ENCODE measurements at regions not wholly inside any gene's neighbourhood (a gene's known extent, or its start where the extent isn't known, plus 50 kb on each side); places are given as distances from the start of the nearest gene placed in this dataset.
A peak's percentile ranks its signal among the peaks of the same experiment; 100 is the strongest.

DNA sequence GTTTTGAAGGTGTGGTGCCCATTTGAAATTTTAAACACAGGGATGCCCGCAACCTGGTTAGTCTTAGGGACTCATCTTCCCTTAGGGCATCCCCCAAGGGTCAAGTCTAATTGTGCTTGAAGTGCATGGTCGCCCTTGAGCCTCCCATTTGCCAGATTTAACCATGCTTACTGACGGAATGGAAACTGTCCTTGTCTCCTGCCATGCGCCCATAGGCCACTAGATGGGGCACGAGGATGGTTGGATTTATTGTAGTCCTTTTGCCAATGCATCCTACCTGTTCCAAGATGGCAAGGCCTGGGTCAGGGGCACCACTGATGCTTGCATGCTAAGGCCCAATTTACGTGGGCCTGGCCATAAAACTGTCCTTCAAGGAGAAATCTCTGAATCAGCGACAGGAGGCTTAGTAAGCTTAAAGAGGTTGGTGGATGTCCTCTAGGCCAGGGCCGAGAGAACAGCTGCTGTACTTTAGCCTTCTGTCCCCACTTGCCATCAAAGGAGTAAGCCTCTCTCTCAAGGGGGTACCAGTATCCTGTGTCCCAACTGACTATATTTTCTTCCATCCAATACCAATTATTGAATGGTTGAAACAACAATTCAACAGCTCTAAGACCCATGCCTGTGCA is 355.4 kb downstream of the OTOL1 start:
- no peaks in the 10 kb centered on the region for H3K27me3 ChIP-seq (ENCODE audit: insufficient read depth, low read length)
- no peak overlapping the region for H3K4me3 ChIP-seq (ENCODE audit: insufficient read depth, low read depth, low read length)
- Mint-ChIP-seq H3K27ac (ENCODE audit: unreplicated experiment) (no peak overlapping the region), H3K4me3 (ENCODE audit: unreplicated experiment) (no peak overlapping the region), H3K4me1 (ENCODE audit: low read depth, unreplicated experiment) (peaks cover 11% of the 10 kb centered on the region), H3K27me3 (ENCODE audit: low read depth, unreplicated experiment) (peaks cover 3% of the 10 kb centered on the region), H3K36me3 (ENCODE audit: low read depth, unreplicated experiment) (no peaks in the 10 kb centered on the region), H3K9me3 (ENCODE audit: unreplicated experiment) (peaks cover under 1% of the 10 kb centered on the region)
- H3K36me3 ChIP-seq (ENCODE audit: insufficient read depth, low read length): no peaks in the 10 kb centered on the region
- H3K27ac ChIP-seq (ENCODE audit: low read depth, low read length): no peak overlapping the region
- TF ChIP-seq EZH2 (IDR thresholded peaks at IDR 0.05; ENCODE audit: insufficient read depth, low read length): no peak
- TF ChIP-seq, protein P1, sequence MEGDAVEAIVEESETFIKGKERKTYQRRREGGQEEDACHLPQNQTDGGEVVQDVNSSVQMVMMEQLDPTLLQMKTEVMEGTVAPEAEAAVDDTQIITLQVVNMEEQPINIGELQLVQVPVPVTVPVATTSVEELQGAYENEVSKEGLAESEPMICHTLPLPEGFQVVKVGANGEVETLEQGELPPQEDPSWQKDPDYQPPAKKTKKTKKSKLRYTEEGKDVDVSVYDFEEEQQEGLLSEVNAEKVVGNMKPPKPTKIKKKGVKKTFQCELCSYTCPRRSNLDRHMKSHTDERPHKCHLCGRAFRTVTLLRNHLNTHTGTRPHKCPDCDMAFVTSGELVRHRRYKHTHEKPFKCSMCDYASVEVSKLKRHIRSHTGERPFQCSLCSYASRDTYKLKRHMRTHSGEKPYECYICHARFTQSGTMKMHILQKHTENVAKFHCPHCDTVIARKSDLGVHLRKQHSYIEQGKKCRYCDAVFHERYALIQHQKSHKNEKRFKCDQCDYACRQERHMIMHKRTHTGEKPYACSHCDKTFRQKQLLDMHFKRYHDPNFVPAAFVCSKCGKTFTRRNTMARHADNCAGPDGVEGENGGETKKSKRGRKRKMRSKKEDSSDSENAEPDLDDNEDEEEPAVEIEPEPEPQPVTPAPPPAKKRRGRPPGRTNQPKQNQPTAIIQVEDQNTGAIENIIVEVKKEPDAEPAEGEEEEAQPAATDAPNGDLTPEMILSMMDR (IDR thresholded peaks at IDR 0.05; ENCODE audit: insufficient read depth, low read depth, low read length): peak; percentile 77
- peak; percentile 12 for DNase-seq (ENCODE audit: low read depth)
- H3K79me2 ChIP-seq (ENCODE audit: insufficient read depth, low read length): no peaks in the 10 kb centered on the region
- no peak overlapping the region for H3K4me2 ChIP-seq (ENCODE audit: low read length)
- H2AFZ ChIP-seq (ENCODE audit: low read depth, low read length): peak overlapping the region; percentile 16
- no peak overlapping the region for H3K9ac ChIP-seq (ENCODE audit: low read length)
- H3K9me3 ChIP-seq (ENCODE audit: insufficient read depth, low read depth, low read length): no peaks in the 10 kb centered on the region
- no peak for FAIRE-seq
- no peaks in the 10 kb centered on the region for H4K20me1 ChIP-seq (ENCODE audit: insufficient read depth, low read length)
- H3K4me1 ChIP-seq (ENCODE audit: insufficient read depth, low read length): peaks cover 14% of the 10 kb centered on the region

DNA sequence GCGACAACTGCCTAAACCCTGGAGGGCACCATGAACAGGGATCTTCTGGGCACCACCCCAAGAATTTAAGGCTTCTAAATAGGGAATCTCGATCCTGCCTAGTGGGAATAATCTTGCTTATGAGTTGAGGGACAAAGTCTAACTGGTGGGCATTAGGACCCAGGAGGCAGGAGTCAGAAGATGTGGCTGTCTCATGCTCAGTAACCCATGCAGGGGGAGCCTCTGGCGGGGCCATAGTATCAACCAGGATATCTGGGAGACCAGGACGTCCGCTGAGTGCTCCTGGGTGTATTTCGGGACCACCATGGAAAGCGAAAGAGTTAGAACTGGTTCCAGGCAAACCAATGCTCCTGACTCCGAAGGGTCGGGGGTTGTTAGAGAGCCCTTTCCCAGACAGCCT is 356.1 kb downstream of the OTOL1 start:
- H3K4me3 ChIP-seq (ENCODE audit: insufficient read depth, low read depth, low read length): no peak overlapping the region
- no peaks in the 10 kb centered on the region for H3K36me3 Mint-ChIP-seq (ENCODE audit: low read depth, unreplicated experiment)
- no peaks in the 10 kb centered on the region for H3K9me3 Mint-ChIP-seq (ENCODE audit: unreplicated experiment)
- no peak for DNase-seq (ENCODE audit: low read depth)
- no peak overlapping the region for H3K4me3 Mint-ChIP-seq (ENCODE audit: unreplicated experiment)
- H2AFZ ChIP-seq (ENCODE audit: low read depth, low read length): no peak overlapping the region
- peaks cover 11% of the 10 kb centered on the region for H3K4me1 Mint-ChIP-seq (ENCODE audit: low read depth, unreplicated experiment)
- H4K20me1 ChIP-seq (ENCODE audit: insufficient read depth, low read length): no peaks in the 10 kb centered on the region
- no peak overlapping the region for H3K4me2 ChIP-seq (ENCODE audit: low read length)
- H3K4me1 ChIP-seq (ENCODE audit: insufficient read depth, low read length): peaks cover 14% of the 10 kb centered on the region
- H3K9me3 ChIP-seq (ENCODE audit: insufficient read depth, low read depth, low read length): no peaks in the 10 kb centered on the region
- no peaks in the 10 kb centered on the region for H3K36me3 ChIP-seq (ENCODE audit: insufficient read depth, low read length)
- no peak overlapping the region for H3K9ac ChIP-seq (ENCODE audit: low read length)
- no peak overlapping the region for H3K27ac ChIP-seq (ENCODE audit: low read depth, low read length)
- FAIRE-seq: no peak
- no peaks in the 10 kb centered on the region for H3K79me2 ChIP-seq (ENCODE audit: insufficient read depth, low read length)
- peaks cover 3% of the 10 kb centered on the region for H3K27me3 Mint-ChIP-seq (ENCODE audit: low read depth, unreplicated experiment)
- H3K27me3 ChIP-seq (ENCODE audit: insufficient read depth, low read length): no peaks in the 10 kb centered on the region
- no peak for TF ChIP-seq EZH2 (IDR thresholded peaks at IDR 0.05; ENCODE audit: insufficient read depth, low read length)
- H3K27ac Mint-ChIP-seq (ENCODE audit: unreplicated experiment): no peak overlapping the region

DNA sequence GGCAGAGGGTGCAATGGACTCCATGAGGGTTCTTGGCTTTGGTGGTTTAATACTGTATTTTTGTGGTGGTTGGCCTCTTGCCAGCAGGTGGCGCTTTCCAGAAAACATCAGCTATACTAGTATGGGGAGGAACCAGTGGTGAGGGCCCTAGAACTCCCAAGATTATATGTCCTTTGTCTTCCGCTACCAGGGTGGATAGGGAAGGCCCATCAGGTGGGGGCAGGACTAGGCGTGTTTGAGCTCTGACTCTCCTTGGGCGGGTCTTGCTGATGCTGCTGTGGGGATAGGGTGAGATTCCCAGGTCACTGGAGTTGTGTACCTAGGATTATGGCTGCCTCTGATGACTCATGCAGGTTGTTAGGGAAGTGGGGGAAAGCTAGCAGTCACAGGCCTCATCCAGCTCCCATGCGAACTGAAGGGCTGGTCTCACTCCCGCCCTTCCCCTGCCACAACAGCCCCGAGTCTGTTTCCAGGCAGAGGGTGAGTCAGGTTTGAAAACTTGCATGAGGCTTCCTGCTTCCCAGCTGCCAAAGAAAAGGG is 357.7 kb downstream of the OTOL1 start:
- peaks cover 11% of the 10 kb centered on the region for H3K4me1 Mint-ChIP-seq (ENCODE audit: low read depth, unreplicated experiment)
- Histone ChIP-seq H3K9ac (ENCODE audit: low read length) (peak overlapping the region; percentile 71), H3K27ac (ENCODE audit: low read depth, low read length) (peak overlapping the region; percentile 74), H3K36me3 (ENCODE audit: insufficient read depth, low read length) (no peaks in the 10 kb centered on the region), H3K4me1 (ENCODE audit: insufficient read depth, low read length) (peaks cover 14% of the 10 kb centered on the region), H2AFZ (ENCODE audit: low read depth, low read length) (peak overlapping the region; percentile 74), H3K4me3 (ENCODE audit: insufficient read depth, low read depth, low read length) (no peak overlapping the region), H4K20me1 (ENCODE audit: insufficient read depth, low read length) (no peaks in the 10 kb centered on the region), H3K4me2 (ENCODE audit: low read length) (peak overlapping the region; percentile 66), H3K9me3 (ENCODE audit: insufficient read depth, low read depth, low read length) (no peaks in the 10 kb centered on the region), H3K27me3 (ENCODE audit: insufficient read depth, low read length) (no peaks in the 10 kb centered on the region), H3K79me2 (ENCODE audit: insufficient read depth, low read length) (no peaks in the 10 kb centered on the region)
- peak overlapping the region; percentile 95 for H3K27ac Mint-ChIP-seq (ENCODE audit: unreplicated experiment)
- no peaks in the 10 kb centered on the region for H3K36me3 Mint-ChIP-seq (ENCODE audit: low read depth, unreplicated experiment)
- no peak overlapping the region for H3K4me3 Mint-ChIP-seq (ENCODE audit: unreplicated experiment)
- TF ChIP-seq EZH2 (IDR thresholded peaks at IDR 0.05; ENCODE audit: insufficient read depth, low read length): no peak
- TF ChIP-seq, protein P1 (IDR thresholded peaks at IDR 0.05; ENCODE audit: insufficient read depth, low read depth, low read length): peak; percentile 12
- no peaks in the 10 kb centered on the region for H3K9me3 Mint-ChIP-seq (ENCODE audit: unreplicated experiment)
- no peaks in the 10 kb centered on the region for H3K27me3 Mint-ChIP-seq (ENCODE audit: low read depth, unreplicated experiment)
- DNase-seq (ENCODE audit: low read depth) (peak; percentile 87), FAIRE-seq (peak; percentile 77)
